Esophagus muscularis mucosa (tissue), 3 donors: ENCODE measurements at regions not wholly inside any gene's neighbourhood (a gene's known extent, or its start where the extent isn't known, plus 50 kb on each side); places are given as distances from the start of the nearest gene placed in this dataset.

Experiments used
- POLR2AphosphoS5 ChIP-seq, 2 donors: sonication (generic); formaldehyde crosslinking; IDR thresholded peaks; one replicate each; pipeline ENCODE4 v1.6.1; 2017; ENCODE audit warnings: antibody characterized with exemption in 2 of 2
- TF ChIP-seq, protein P1 (sequence below), 3 experiments: fragments of 200-600 bp in 2 of 3; fragments of 450-650 bp in 1 of 3; sonication (generic) in 2 of 3; IDR thresholded peaks; one replicate each; pipeline ENCODE4 v1.5.1; 2017 to 2019; ENCODE audit warnings: antibody characterized with exemption in 3 of 3, mild to moderate bottlenecking in 2 of 3, moderate library complexity in 1 of 3

DNA sequence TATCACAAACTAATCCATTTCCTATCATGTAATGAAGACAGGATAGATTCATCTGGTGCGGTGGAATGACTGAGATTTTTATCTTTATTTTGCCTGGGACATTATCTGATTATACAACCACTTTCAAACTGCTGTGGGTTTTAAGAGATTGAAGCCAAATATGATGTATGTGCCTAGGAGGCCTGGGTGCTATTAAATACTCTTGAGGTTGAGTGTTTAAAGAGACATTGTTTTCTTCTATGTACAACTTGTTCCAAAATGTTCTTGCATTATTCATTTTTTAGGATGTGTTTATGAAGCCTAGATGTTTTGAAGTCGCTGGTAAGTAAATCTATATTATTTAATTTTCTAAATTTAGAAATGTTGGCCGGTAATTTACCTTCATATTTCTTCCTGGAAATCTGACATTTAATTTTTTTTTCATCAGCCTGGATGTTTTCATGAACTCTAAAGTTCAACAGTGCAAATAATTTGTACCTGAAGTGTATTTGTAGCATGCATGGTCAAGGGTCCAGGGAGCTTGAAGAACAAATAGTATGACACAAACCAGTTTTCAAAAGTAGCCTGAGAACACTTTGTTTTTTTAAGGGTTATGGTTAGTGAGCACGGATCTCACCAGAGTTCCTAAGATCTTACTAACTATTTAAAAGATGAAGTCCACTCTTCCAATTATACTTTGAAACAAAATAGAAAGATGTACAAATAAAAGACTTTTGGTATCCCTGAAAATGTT is 72.8 kb upstream of the ATP8A1 start:
- TF ChIP-seq, protein P1, sequence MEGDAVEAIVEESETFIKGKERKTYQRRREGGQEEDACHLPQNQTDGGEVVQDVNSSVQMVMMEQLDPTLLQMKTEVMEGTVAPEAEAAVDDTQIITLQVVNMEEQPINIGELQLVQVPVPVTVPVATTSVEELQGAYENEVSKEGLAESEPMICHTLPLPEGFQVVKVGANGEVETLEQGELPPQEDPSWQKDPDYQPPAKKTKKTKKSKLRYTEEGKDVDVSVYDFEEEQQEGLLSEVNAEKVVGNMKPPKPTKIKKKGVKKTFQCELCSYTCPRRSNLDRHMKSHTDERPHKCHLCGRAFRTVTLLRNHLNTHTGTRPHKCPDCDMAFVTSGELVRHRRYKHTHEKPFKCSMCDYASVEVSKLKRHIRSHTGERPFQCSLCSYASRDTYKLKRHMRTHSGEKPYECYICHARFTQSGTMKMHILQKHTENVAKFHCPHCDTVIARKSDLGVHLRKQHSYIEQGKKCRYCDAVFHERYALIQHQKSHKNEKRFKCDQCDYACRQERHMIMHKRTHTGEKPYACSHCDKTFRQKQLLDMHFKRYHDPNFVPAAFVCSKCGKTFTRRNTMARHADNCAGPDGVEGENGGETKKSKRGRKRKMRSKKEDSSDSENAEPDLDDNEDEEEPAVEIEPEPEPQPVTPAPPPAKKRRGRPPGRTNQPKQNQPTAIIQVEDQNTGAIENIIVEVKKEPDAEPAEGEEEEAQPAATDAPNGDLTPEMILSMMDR (IDR thresholded peaks at IDR 0.05), result no peak
- TF ChIP-seq POLR2AphosphoS5 (IDR thresholded peaks at IDR 0.05), result no peak
